HEK293 (cell line): ENCODE measurements at regions not wholly inside any gene's neighbourhood (a gene's known extent, or its start where the extent isn't known, plus 50 kb on each side); places are given as distances from the start of the nearest gene placed in this dataset.

Source experiments
- CTCF ChIA-PET: fragments of 350-600 bp; formaldehyde crosslinking; extraction: SDS; loops from one replicate; lab custom pipeline; 2021; ENCODE audit warnings: antibody characterized with exemption; lab: Yijun Ruan, JAX
- POLR2A ChIA-PET: fragments of 300-600 bp; formaldehyde crosslinking; extraction: SDS; loops from one replicate; lab custom pipeline; 2020; ENCODE audit warnings: antibody characterized with exemption, inconsistent platforms; lab: Yijun Ruan, JAX
- H3K27ac ChIP-seq: fragments of 200-500 bp; sonication (Bioruptor generic); 2 replicates; pipeline ENCODE4 v1.5.1; 2014; ENCODE audit warnings: low read depth, low read length, control low read depth, inconsistent platforms; ENCODE audit errors: extremely low read depth
- H3K36me3 ChIP-seq, 2 experiments: fragments of 200-500 bp in 1 of 2; sonication (Bioruptor generic) in 1 of 2; 1 replicate in 1 of 2; 2 replicates in 1 of 2; pipeline ENCODE4 v1.5.1; 2014 to 2017; ENCODE audit warnings: inconsistent platforms in 2 of 2, low read length in 2 of 2; ENCODE audit not compliant: control insufficient read depth in 2 of 2, insufficient read depth in 1 of 2
- H3K4me1 ChIP-seq: fragments of 200-500 bp; sonication (Bioruptor generic); 2 replicates; pipeline ENCODE4 v1.5.1; 2014; ENCODE audit warnings: mild to moderate bottlenecking, low read length, inconsistent platforms; ENCODE audit not compliant: control insufficient read depth, insufficient read depth
- H3K4me3 ChIP-seq: 2 replicates; pipeline ENCODE4 v1.5.1; 2011; ENCODE audit warnings: low read depth, mild to moderate bottlenecking, control low read depth, low read length, moderate library complexity
- H3K9me3 ChIP-seq: fragments of 200-500 bp; sonication (Bioruptor generic); 2 replicates; pipeline ENCODE4 v1.5.1; 2014; ENCODE audit warnings: low read depth, low read length, inconsistent platforms; ENCODE audit not compliant: control insufficient read depth, insufficient read depth
- BCL11B ChIP-seq: fragments of 450-650 bp; formaldehyde crosslinking; IDR thresholded peaks from 2 replicates; pipeline ENCODE4 v1.5.1; 2016; ENCODE audit warnings: low read depth, missing biosample characterization, missing genetic modification characterization
- FEZF1 ChIP-seq: fragments of 450-650 bp; formaldehyde crosslinking; IDR thresholded peaks from 2 replicates; pipeline ENCODE4 v1.5.1; 2016; ENCODE audit warnings: missing biosample characterization, missing genetic modification characterization
- GFI1B ChIP-seq: fragments of 450-650 bp; formaldehyde crosslinking; IDR thresholded peaks from 2 replicates; pipeline ENCODE4 v1.5.1; 2016; ENCODE audit warnings: missing biosample characterization, missing genetic modification characterization
- GLIS1 ChIP-seq: fragments of 450-650 bp; formaldehyde crosslinking; IDR thresholded peaks from 2 replicates; pipeline ENCODE4 v1.5.1; 2016; ENCODE audit warnings: missing biosample characterization, missing genetic modification characterization
- GLIS2 ChIP-seq: fragments of 450-650 bp; formaldehyde crosslinking; IDR thresholded peaks from 2 replicates; pipeline ENCODE4 v1.5.1; 2016; ENCODE audit warnings: missing biosample characterization, missing genetic modification characterization
- MZF1 ChIP-seq: fragments of 450-650 bp; formaldehyde crosslinking; IDR thresholded peaks from 2 replicates; pipeline ENCODE4 v1.5.1; 2017; ENCODE audit warnings: missing biosample characterization, missing genetic modification characterization, borderline replicate concordance
- PRDM1 ChIP-seq: fragments of 450-650 bp; formaldehyde crosslinking; IDR thresholded peaks from 2 replicates; pipeline ENCODE4; 2016; ENCODE audit warnings: missing biosample characterization, missing genetic modification characterization
- SP3 ChIP-seq: fragments of 450-650 bp; formaldehyde crosslinking; IDR thresholded peaks from 2 replicates; pipeline ENCODE4 v1.5.1; 2016; ENCODE audit warnings: missing biosample characterization, missing genetic modification characterization
- SP7 ChIP-seq: fragments of 450-650 bp; formaldehyde crosslinking; IDR thresholded peaks from 2 replicates; pipeline ENCODE4 v1.5.1; 2016; ENCODE audit warnings: missing biosample characterization, missing genetic modification characterization
- ZBTB21 ChIP-seq: fragments of 450-650 bp; formaldehyde crosslinking; IDR thresholded peaks from 2 replicates; pipeline ENCODE4 v1.5.1; 2017; ENCODE audit warnings: missing biosample characterization, missing genetic modification characterization
- ZFP3 ChIP-seq: fragments of 450-650 bp; formaldehyde crosslinking; IDR thresholded peaks from 2 replicates; pipeline ENCODE4 v1.5.1; 2016; ENCODE audit warnings: low read depth, missing biosample characterization, missing genetic modification characterization
- ZNF146 ChIP-seq: fragments of 450-650 bp; formaldehyde crosslinking; IDR thresholded peaks from 2 replicates; pipeline ENCODE4 v1.5.1; 2016; ENCODE audit warnings: missing biosample characterization, missing genetic modification characterization
- ZNF2 ChIP-seq: fragments of 450-650 bp; formaldehyde crosslinking; IDR thresholded peaks from 2 replicates; pipeline ENCODE4 v1.5.1; 2016; ENCODE audit warnings: missing biosample characterization, missing genetic modification characterization
- ZNF211 ChIP-seq: fragments of 450-650 bp; formaldehyde crosslinking; IDR thresholded peaks from 2 replicates; pipeline ENCODE4 v1.5.1; 2016; ENCODE audit warnings: low read depth, missing biosample characterization, missing genetic modification characterization
- ZNF221 ChIP-seq: fragments of 450-650 bp; formaldehyde crosslinking; IDR thresholded peaks from 2 replicates; pipeline ENCODE4 v1.5.1; 2017; ENCODE audit warnings: missing biosample characterization, missing genetic modification characterization, borderline replicate concordance
- ZNF341 ChIP-seq: fragments of 450-650 bp; formaldehyde crosslinking; IDR thresholded peaks from 2 replicates; pipeline ENCODE4; 2016; ENCODE audit warnings: low read depth, missing biosample characterization, missing genetic modification characterization
- ZNF776 ChIP-seq: fragments of 450-650 bp; formaldehyde crosslinking; IDR thresholded peaks from 2 replicates; pipeline ENCODE4 v1.5.0; 2017; ENCODE audit warnings: missing biosample characterization, missing genetic modification characterization, borderline replicate concordance
- ZSCAN30 ChIP-seq: fragments of 450-650 bp; IDR thresholded peaks from 2 replicates; pipeline ENCODE4 v1.5.1; 2018; ENCODE audit warnings: missing biosample characterization, mild to moderate bottlenecking, missing genetic modification characterization, moderate library complexity
- TF ChIP-seq, protein P1 (sequence below): fragments of 450-650 bp; formaldehyde crosslinking; IDR thresholded peaks from 2 replicates; pipeline ENCODE4 v1.5.1; 2016; ENCODE audit warnings: missing biosample characterization, missing genetic modification characterization
- TF ChIP-seq, protein P2 (sequence below): fragments of 450-650 bp; formaldehyde crosslinking; IDR thresholded peaks from 2 replicates; pipeline ENCODE4 v1.5.1; 2016; ENCODE audit warnings: missing biosample characterization, missing genetic modification characterization
- TF ChIP-seq, protein P3 (sequence below): fragments of 450-650 bp; formaldehyde crosslinking; IDR thresholded peaks from 2 replicates; pipeline ENCODE4 v1.5.1; 2017; ENCODE audit warnings: missing biosample characterization, missing genetic modification characterization
- TF ChIP-seq, protein P4 (sequence below): fragments of 450-650 bp; formaldehyde crosslinking; IDR thresholded peaks from 2 replicates; pipeline ENCODE4 v1.5.1; 2016; ENCODE audit warnings: missing biosample characterization, missing genetic modification characterization
- TF ChIP-seq, protein P5 (sequence below): fragments of 450-650 bp; formaldehyde crosslinking; IDR thresholded peaks from 2 replicates; pipeline ENCODE4 v1.5.1; 2016; ENCODE audit warnings: missing biosample characterization, missing genetic modification characterization

DNA sequence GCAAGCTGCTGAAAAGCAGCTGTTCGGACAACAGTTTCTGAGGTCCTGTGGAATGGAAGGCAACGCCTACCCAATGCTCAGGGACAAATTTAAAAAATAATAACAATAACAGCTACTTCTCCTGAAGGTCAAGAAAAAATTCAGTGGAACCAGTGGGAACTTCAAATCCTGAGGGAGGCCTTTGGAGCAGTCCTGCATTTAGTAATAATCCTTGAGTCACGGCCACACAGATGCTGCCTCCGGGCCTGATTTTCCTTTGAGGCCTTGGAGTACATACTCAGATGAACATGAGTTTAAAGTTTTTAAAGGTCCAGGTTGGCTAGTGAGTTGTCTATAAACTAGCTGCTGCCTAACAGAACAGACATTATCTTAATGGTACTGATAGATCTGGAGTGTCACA is 268.0 kb downstream of the MSRB3 start:
- Histone ChIP-seq H3K9me3 (no peaks in the 10 kb centered on the region), H3K36me3 (no peaks in the 10 kb centered on the region), H3K4me3 (no peak overlapping the region), H3K27ac (no peak overlapping the region), H3K4me1 (no peaks in the 10 kb centered on the region)
- ChIA-PET POLR2A (no interaction called here), CTCF (interaction anchor here (0.6 to 5.9 kb wide), 2 partner anchors 10 to 13 kb away, joined by 3 to 36 read pairs; no protein-coding TSS in a partner anchor)
- TF ChIP-seq ZNF2 (tag by site-specific recombination): no peak
- TF ChIP-seq PRDM1 (tag by site-specific recombination): no peak
- no peak for TF ChIP-seq BCL11B (tag by site-specific recombination)
- TF ChIP-seq, protein P1, sequence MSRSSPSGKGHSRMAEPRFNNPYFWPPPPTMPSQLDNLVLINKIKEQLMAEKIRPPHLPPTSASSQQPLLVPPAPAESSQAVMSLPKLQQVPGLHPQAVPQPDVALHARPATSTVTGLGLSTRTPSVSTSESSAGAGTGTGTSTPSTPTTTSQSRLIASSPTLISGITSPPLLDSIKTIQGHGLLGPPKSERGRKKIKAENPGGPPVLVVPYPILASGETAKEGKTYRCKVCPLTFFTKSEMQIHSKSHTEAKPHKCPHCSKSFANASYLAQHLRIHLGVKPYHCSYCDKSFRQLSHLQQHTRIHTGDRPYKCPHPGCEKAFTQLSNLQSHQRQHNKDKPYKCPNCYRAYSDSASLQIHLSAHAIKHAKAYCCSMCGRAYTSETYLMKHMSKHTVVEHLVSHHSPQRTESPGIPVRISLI: no peak
- TF ChIP-seq, protein P2, sequence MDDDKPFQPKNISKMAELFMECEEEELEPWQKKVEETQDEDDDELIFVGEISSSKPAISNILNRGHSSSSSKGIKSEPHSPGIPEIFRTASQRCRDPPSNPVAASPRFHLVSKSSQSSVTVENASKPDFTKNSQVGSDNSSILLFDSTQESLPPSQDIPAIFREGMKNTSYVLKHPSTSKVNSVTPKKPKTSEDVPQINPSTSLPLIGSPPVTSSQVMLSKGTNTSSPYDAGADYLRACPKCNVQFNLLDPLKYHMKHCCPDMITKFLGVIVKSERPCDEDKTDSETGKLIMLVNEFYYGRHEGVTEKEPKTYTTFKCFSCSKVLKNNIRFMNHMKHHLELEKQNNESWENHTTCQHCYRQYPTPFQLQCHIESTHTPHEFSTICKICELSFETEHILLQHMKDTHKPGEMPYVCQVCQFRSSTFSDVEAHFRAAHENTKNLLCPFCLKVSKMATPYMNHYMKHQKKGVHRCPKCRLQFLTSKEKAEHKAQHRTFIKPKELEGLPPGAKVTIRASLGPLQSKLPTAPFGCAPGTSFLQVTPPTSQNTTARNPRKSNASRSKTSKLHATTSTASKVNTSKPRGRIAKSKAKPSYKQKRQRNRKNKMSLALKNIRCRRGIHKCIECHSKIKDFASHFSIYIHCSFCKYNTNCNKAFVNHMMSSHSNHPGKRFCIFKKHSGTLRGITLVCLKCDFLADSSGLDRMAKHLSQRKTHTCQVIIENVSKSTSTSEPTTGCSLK (tag by site-specific recombination): no peak
- no peak for TF ChIP-seq ZNF221 (tag by site-specific recombination)
- TF ChIP-seq ZNF341 (tag by site-specific recombination): no peak
- TF ChIP-seq SP7 (tag by site-specific recombination): no peak
- no peak for TF ChIP-seq FEZF1 (tag by site-specific recombination)
- no peak for TF ChIP-seq GLIS2 (tag by site-specific recombination)
- no peak for TF ChIP-seq ZNF146 (tag by site-specific recombination)
- TF ChIP-seq ZFP3 (tag by site-specific recombination): no peak
- TF ChIP-seq, protein P3, sequence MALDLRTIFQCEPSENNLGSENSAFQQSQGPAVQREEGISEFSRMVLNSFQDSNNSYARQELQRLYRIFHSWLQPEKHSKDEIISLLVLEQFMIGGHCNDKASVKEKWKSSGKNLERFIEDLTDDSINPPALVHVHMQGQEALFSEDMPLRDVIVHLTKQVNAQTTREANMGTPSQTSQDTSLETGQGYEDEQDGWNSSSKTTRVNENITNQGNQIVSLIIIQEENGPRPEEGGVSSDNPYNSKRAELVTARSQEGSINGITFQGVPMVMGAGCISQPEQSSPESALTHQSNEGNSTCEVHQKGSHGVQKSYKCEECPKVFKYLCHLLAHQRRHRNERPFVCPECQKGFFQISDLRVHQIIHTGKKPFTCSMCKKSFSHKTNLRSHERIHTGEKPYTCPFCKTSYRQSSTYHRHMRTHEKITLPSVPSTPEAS (tag by site-specific recombination): no peak
- TF ChIP-seq, protein P4, sequence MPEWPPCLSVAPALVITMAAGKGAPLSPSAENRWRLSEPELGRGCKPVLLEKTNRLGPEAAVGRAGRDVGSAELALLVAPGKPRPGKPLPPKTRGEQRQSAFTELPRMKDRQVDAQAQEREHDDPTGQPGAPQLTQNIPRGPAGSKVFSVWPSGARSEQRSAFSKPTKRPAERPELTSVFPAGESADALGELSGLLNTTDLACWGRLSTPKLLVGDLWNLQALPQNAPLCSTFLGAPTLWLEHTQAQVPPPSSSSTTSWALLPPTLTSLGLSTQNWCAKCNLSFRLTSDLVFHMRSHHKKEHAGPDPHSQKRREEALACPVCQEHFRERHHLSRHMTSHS (tag by site-specific recombination): no peak
- TF ChIP-seq GLIS1 (tag by site-specific recombination): no peak
- no peak for TF ChIP-seq MZF1 (tag by site-specific recombination)
- no peak for TF ChIP-seq GFI1B (tag by site-specific recombination)

DNA sequence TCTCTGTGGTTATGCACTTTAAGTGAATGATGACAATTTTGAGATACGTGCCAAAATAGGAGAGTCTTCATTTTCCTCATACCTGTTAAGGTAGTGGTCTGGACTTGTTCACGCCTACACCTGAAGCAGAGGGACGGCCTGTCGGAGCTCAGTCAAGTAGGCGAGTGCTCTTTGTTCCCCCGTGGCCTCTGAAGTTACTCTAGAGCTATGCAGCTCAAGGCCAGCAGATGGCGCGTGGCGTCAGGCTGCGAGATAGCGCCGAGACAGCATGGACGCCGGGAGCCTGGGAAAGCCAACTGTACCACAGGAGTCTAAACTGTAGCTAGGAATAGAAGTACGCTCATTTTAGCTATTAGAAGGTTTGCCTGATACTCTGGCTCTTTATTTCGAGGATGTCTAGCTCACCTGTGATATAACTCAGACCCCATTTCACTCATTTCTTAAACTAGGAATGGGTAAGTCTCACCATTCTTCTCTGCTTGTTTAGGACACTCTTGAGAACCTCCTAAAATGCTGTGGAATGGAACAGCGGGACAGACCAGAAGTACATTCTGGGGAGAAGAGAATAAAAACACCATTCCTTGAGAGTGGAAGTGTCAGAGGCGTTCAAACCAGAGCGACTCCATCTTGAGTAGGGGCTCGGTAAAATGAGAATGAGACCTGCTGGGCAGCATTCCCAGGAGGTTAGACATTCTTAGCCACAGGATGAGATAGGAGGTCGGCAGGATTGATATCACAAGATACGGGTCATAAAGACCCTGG is 267.4 kb upstream of the HMGA2 start:
- CTCF ChIA-PET: interaction anchor here (0.6 to 2.1 kb wide), 44 partner anchors 8 to 546 kb away, joined by 3 to 36 read pairs (median 4); no protein-coding TSS in a partner anchor
- Histone ChIP-seq H3K4me1 (no peaks in the 10 kb centered on the region), H3K27ac (no peak overlapping the region), H3K4me3 (no peak overlapping the region), H3K9me3 (no peaks in the 10 kb centered on the region), H3K36me3 (no peaks in the 10 kb centered on the region)
- POLR2A ChIA-PET: no interaction called here
- TF ChIP-seq SP3 (tag by site-specific recombination) (no peak), ZNF776 (tag by site-specific recombination) (no peak), ZBTB21 (no peak), ZSCAN30 (tag by site-specific recombination) (peak; percentile 53; the same call in 1 of the 2 replicates), ZNF211 (no peak)
- TF ChIP-seq, protein P3 (tag by site-specific recombination): no peak
- TF ChIP-seq, protein P5, sequence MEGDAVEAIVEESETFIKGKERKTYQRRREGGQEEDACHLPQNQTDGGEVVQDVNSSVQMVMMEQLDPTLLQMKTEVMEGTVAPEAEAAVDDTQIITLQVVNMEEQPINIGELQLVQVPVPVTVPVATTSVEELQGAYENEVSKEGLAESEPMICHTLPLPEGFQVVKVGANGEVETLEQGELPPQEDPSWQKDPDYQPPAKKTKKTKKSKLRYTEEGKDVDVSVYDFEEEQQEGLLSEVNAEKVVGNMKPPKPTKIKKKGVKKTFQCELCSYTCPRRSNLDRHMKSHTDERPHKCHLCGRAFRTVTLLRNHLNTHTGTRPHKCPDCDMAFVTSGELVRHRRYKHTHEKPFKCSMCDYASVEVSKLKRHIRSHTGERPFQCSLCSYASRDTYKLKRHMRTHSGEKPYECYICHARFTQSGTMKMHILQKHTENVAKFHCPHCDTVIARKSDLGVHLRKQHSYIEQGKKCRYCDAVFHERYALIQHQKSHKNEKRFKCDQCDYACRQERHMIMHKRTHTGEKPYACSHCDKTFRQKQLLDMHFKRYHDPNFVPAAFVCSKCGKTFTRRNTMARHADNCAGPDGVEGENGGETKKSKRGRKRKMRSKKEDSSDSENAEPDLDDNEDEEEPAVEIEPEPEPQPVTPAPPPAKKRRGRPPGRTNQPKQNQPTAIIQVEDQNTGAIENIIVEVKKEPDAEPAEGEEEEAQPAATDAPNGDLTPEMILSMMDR: peak; percentile 81
